Choroid plexus epithelial cell (primary cell): ENCODE measurements at regions not wholly inside any gene's neighbourhood (a gene's known extent, or its start where the extent isn't known, plus 50 kb on each side); places are given as distances from the start of the nearest gene placed in this dataset.

ENCODE experiments used
- DNase-seq: peaks from one replicate; pipeline ENCODE4 v3.0.0-alpha.2; 2010; ENCODE audit warnings: low read depth
- H3K4me3 ChIP-seq: 2 replicates; pipeline ENCODE4 v1.5.1; 2011; ENCODE audit warnings: low read depth, mild to moderate bottlenecking, control low read depth, low read length, moderate library complexity
- TF ChIP-seq, protein P1 (sequence below): conservative IDR thresholded peaks from 2 replicates; pipeline ENCODE4 v1.5.1; 2011; ENCODE audit warnings: low read depth, mild to moderate bottlenecking, control low read depth, inconsistent platforms, low read length, moderate library complexity

DNA sequence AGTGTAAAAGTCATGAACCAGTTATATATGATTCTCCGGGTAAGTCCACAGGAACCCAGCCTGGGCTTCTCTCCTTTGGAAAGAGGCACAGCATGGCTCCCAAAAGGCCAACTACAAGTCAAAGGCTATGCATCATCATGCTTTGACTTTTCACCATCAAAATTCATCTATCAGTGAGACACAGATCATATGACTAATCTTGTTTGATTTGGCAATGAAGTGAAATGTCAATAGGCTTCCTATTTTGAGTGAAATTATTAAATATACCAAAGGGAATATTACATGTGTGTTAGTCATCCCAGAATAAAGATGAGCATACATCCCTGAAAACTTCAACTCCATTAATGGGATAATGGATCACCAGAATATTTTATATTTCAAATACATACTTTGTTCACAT, 83.5 kb upstream of the ADGRL2 start:
- H3K4me3 ChIP-seq: no peak overlapping the region
- TF ChIP-seq, protein P1, sequence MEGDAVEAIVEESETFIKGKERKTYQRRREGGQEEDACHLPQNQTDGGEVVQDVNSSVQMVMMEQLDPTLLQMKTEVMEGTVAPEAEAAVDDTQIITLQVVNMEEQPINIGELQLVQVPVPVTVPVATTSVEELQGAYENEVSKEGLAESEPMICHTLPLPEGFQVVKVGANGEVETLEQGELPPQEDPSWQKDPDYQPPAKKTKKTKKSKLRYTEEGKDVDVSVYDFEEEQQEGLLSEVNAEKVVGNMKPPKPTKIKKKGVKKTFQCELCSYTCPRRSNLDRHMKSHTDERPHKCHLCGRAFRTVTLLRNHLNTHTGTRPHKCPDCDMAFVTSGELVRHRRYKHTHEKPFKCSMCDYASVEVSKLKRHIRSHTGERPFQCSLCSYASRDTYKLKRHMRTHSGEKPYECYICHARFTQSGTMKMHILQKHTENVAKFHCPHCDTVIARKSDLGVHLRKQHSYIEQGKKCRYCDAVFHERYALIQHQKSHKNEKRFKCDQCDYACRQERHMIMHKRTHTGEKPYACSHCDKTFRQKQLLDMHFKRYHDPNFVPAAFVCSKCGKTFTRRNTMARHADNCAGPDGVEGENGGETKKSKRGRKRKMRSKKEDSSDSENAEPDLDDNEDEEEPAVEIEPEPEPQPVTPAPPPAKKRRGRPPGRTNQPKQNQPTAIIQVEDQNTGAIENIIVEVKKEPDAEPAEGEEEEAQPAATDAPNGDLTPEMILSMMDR: no peak
- DNase-seq: peak; percentile 14

DNA sequence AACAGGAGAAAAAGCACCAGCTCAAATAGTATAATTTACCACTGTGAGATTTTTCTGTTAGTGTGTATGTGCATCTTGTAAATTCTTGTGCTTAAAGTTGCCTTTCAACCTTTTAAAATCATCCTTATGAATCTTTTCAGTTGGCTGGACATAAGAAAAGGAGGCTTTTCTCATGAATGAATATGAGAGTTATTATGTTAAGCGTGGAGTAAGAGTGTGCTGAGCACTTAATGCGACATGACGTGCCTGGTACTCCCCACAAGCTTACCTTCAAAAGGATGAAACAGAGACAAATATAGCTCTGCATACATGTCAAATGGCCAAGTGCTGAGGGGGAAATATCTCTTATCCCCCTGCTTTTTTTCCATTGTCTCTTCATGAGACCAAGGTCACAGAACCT, 85.3 kb upstream of the ADGRL2 start:
- no peak overlapping the region for H3K4me3 ChIP-seq
- DNase-seq: no peak
- TF ChIP-seq, protein P1: no peak

DNA sequence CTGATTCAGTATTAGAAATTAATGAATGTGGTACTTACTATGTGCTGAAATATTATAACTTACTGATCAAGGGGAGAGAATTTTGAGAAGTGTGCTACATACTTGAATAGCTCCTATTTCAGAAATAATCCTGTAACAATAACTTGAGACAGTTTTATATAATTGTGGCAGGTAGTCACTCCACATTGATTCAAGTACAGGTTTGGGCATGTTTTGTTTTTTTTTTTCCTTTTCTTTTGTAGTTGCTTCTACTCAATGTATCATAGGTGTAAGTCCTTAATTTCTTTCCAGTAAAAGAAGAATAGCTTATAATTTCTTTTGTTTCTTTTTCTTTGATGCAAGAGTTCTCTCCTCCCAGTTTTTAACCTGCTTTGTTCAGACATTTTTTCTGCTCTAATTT, 86.1 kb upstream of the ADGRL2 start:
- H3K4me3 ChIP-seq: no peak overlapping the region
- no peak for DNase-seq
- TF ChIP-seq, protein P1: no peak

DNA sequence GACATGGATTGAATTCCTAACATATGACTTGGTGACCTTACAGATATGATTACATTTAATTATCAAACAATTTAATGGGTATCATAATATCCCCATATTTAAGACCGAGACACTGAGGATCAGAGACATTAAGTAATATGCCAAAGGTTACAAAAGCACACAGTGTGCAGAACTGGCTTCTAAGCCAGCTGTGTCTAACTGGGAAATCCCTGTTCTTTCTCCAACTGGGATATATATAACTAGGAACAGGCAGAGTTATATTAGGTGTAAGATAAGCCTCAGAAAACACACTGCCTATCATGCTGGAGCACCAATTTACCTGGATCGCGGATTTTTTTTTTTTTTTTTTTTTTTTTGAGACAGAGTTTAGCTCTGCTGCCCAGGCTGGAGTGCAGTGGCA, 88.3 kb upstream of the ADGRL2 start:
- TF ChIP-seq, protein P1: no peak

DNA sequence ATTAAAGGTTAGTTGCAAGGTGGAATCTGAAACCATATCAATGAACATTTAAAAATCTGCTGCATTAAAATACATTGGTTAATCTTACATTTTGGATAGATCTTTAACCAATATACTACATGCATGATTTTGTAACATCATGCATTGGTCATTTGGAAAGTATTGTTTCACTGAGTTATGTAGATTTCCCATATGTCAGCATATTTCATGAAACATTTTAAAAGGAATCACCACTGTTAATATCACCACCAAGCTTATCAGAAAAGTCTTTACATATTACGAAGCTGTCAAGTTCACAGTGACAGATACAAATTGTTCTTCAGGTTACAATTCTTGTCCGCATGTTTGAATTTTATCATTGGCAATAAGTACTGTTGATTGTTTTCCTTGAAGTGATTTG, 89.9 kb upstream of the ADGRL2 start:
- TF ChIP-seq, protein P1: no peak
- no peak for DNase-seq
- H3K4me3 ChIP-seq: no peak overlapping the region

More for the DNA sequence above, 88.3 kb upstream of the ADGRL2 start:
- DNase-seq: no peak
- no peak overlapping the region for H3K4me3 ChIP-seq

DNA sequence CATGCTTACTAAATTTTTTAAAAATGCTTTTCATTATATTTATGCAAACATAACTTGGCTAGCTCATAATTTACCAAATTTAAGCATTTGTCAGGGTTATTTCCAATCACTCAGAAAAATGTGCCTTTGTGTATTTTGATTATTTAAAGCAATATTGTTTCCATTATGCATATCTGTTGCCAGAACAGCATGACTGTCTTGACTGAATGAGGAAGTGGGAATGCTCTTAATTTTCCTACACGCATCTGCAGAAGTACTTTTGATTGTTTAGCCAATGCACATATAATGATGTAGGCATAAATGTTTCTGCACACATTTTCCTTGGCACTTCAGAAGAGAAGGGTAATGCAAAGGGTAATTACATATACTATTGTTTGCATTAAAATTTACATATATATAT, 92.5 kb upstream of the ADGRL2 start:
- DNase-seq: no peak
- H3K4me3 ChIP-seq: no peak overlapping the region
- TF ChIP-seq, protein P1: no peak

DNA sequence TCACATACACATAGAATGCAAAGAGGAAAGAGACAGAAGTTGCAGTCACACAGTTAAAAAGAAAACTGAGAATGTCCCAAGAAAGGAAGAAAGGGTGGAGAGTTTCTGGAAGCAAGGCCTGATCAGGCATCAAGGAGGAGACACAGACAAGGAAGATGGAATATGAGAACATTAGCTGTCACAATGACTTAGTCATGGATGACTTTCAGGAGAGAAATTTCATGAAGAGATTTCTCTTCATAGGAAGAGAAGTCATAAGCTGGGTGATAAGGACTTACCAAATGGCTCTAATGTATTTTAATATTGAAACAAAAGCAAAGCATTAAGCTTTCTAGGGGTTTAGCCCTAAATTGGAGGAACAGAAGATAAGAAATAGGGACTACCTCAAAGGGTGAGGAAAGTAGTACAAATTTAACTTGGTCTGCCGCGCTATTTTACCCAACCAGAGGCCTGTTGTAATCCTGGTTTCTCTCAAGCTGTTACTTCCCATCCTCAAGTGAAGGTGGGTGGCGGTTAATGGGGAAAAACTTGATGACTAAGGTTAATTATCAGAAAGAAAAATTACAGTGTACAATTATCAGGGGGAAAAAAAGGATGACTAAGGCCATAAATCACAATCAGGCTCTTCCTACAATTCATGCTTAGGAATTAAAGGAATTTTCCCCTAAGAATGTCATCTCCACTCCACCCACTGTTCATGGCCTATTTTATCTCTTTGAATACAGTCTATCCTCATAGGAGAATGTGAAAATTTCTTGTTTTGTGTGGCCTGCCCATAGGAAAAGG, 93.9 kb upstream of the ADGRL2 start:
- H3K4me3 ChIP-seq: no peak overlapping the region
- peak; percentile 22 for DNase-seq
- TF ChIP-seq, protein P1: no peak
